ENCODE measurements at regions not wholly inside any gene's neighbourhood (a gene's known extent, or its start where the extent isn't known, plus 50 kb on each side); places are given as distances from the start of the nearest gene placed in this dataset.

DNA sequence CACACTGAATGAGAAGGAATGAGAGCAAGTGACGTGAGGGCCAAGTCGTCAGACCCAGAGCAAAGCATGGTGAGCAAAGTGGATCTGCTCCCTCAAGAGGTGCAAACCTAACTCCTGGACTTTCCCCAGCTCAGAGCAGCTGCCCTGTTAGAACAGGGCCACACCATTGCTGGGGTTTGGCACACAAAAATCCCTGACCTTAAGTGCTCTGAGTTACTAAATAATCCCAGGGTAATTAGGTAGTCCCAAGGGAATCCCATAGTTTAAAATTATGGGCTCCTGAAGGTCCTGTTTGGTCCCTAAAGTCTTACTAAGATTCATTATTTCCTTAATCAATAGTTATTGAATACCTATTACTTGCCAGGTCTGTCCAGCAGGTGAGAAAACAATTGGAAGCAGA, 165.1 kb upstream of the TNFAIP3 start:
- WGBS, 2 donors: 92% methylated on average over 2 of the region's 2 CpGs
- Histone ChIP-seq H3K9ac (ENCODE audit: insufficient read depth in 1 of 2, low read length in 2 of 2) (no peak overlapping the region), H3K27ac (ENCODE audit: low read depth in 1 of 2, low read length in 1 of 2) (no peak overlapping the region), H3K4me3 (no peak overlapping the region), H3K36me3 (ENCODE audit: control insufficient read depth in 4 of 4, insufficient read depth in 4 of 4, low read length in 4 of 4) (no peaks in the 10 kb centered on the region), H3K4me1 (ENCODE audit: control insufficient read depth in 5 of 5, insufficient read depth in 5 of 5, low read length in 5 of 5) (peaks cover 2 to 9% (median 5%) of the 10 kb centered on the region in 5 donors), H3K9me3 (ENCODE audit: control insufficient read depth in 4 of 4, insufficient read depth in 3 of 4, low read length in 3 of 4) (no peaks in the 10 kb centered on the region), H3K27me3 (ENCODE audit: control insufficient read depth in 3 of 3, insufficient read depth in 3 of 3, low read length in 2 of 3) (no peaks in the 10 kb centered on the region)
- DNase-seq: no peak
- ATAC-seq (ENCODE audit: insufficient read depth, low FRiP score): no peak
- TF ChIP-seq CTCF (IDR thresholded peaks at IDR 0.05; ENCODE audit: control extremely low read depth, extremely low read depth): no peak

DNA sequence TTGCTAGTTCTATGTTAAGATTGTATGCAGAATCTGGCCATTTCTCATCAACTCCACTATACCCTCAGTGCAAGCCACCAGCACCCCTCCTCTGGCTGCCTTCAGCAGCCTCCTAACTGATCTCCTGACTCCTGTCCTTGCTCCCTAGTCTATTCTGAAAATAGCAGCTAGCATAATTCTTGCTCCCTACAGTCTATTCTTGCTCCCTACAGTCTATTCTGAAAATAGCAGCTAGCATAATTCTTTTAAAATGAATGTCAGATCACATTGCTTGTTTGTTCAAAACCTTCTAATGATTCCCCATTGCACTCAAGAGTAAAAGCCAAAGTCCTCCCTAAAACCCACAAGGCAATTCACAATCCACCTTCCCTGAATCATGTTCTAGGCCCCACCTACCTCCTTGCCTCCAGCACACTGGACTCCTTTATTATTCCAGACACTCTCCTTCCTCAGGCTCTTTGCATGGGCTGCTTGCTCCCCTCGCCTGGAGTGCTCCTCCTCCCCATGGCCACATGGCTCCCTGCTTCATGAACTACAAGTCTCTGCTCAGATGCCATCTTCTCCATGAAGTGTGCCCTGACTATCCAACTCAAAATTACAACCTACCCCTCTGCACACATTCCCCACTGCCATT, 164.2 kb upstream of the TNFAIP3 start:
- no peak overlapping the region for H3K9ac ChIP-seq (ENCODE audit: insufficient read depth in 1 of 2, low read length in 2 of 2)
- no peak for TF ChIP-seq CTCF (IDR thresholded peaks at IDR 0.05; ENCODE audit: control extremely low read depth, extremely low read depth)
- H3K27me3 ChIP-seq (ENCODE audit: control insufficient read depth in 3 of 3, insufficient read depth in 3 of 3, low read length in 2 of 3): no peaks in the 10 kb centered on the region
- no peak overlapping the region for H3K4me3 ChIP-seq
- no peaks in the 10 kb centered on the region for H3K36me3 ChIP-seq (ENCODE audit: control insufficient read depth in 4 of 4, insufficient read depth in 4 of 4, low read length in 4 of 4)
- peak overlapping the region in 1 of 2 donors; percentile 30 for H3K27ac ChIP-seq (ENCODE audit: low read depth in 1 of 2, low read length in 1 of 2)
- ATAC-seq (ENCODE audit: insufficient read depth, low FRiP score): no peak
- H3K9me3 ChIP-seq (ENCODE audit: control insufficient read depth in 4 of 4, insufficient read depth in 3 of 4, low read length in 3 of 4): no peaks in the 10 kb centered on the region
- DNase-seq: no peak
- peaks cover 0 to 7% (median 1%) of the 10 kb centered on the region in 5 donors for H3K4me1 ChIP-seq (ENCODE audit: control insufficient read depth in 5 of 5, insufficient read depth in 5 of 5, low read length in 5 of 5)
- 90 to 94% methylated on average over 1 of the region's 1 CpG for WGBS, 2 donors

- H3K9me3 ChIP-seq (ENCODE audit: control insufficient read depth in 4 of 4, insufficient read depth in 3 of 4, low read length in 3 of 4): no peaks in the 10 kb centered on the region
- 56 to 57% methylated on average over 5 of the region's 5 CpGs for WGBS, 2 donors
- TF ChIP-seq CTCF (IDR thresholded peaks at IDR 0.05; ENCODE audit: control extremely low read depth, extremely low read depth): no peak
- H3K4me3 ChIP-seq: no peak overlapping the region
- no peak overlapping the region for H3K9ac ChIP-seq (ENCODE audit: insufficient read depth in 1 of 2, low read length in 2 of 2)
- no peak for DNase-seq
- H3K27ac ChIP-seq (ENCODE audit: low read depth in 1 of 2, low read length in 1 of 2): no peak overlapping the region
- H3K27me3 ChIP-seq (ENCODE audit: control insufficient read depth in 3 of 3, insufficient read depth in 3 of 3, low read length in 2 of 3): no peaks in the 10 kb centered on the region
- no peaks in the 10 kb centered on the region for H3K36me3 ChIP-seq (ENCODE audit: control insufficient read depth in 4 of 4, insufficient read depth in 4 of 4, low read length in 4 of 4)
- peaks cover 0 to 7% (median 2%) of the 10 kb centered on the region in 5 donors for H3K4me1 ChIP-seq (ENCODE audit: control insufficient read depth in 5 of 5, insufficient read depth in 5 of 5, low read length in 5 of 5)
- no peak for ATAC-seq (ENCODE audit: insufficient read depth, low FRiP score)
These were observed 162.3 kb upstream of the TNFAIP3 start for GRCh38 chr6:137704802-137705159.
